ENCODE measurements at regions not wholly inside any gene's neighbourhood (a gene's known extent, or its start where the extent isn't known, plus 50 kb on each side); places are given as distances from the start of the nearest gene placed in this dataset.

- H3K4me3 ChIP-seq (replicated peaks; ENCODE audit: low read depth, low read length), result no peak overlapping the region
- TF ChIP-seq, protein P1, sequence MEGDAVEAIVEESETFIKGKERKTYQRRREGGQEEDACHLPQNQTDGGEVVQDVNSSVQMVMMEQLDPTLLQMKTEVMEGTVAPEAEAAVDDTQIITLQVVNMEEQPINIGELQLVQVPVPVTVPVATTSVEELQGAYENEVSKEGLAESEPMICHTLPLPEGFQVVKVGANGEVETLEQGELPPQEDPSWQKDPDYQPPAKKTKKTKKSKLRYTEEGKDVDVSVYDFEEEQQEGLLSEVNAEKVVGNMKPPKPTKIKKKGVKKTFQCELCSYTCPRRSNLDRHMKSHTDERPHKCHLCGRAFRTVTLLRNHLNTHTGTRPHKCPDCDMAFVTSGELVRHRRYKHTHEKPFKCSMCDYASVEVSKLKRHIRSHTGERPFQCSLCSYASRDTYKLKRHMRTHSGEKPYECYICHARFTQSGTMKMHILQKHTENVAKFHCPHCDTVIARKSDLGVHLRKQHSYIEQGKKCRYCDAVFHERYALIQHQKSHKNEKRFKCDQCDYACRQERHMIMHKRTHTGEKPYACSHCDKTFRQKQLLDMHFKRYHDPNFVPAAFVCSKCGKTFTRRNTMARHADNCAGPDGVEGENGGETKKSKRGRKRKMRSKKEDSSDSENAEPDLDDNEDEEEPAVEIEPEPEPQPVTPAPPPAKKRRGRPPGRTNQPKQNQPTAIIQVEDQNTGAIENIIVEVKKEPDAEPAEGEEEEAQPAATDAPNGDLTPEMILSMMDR (IDR thresholded peaks at IDR 0.05; ENCODE audit: low read length, missing control alignments), result no peak
- no peak for DNase-seq (ENCODE audit: low read depth)
Observed at GRCh38 chr4:178322524-178323183, 880.4 kb upstream of the AGA start.

DNA sequence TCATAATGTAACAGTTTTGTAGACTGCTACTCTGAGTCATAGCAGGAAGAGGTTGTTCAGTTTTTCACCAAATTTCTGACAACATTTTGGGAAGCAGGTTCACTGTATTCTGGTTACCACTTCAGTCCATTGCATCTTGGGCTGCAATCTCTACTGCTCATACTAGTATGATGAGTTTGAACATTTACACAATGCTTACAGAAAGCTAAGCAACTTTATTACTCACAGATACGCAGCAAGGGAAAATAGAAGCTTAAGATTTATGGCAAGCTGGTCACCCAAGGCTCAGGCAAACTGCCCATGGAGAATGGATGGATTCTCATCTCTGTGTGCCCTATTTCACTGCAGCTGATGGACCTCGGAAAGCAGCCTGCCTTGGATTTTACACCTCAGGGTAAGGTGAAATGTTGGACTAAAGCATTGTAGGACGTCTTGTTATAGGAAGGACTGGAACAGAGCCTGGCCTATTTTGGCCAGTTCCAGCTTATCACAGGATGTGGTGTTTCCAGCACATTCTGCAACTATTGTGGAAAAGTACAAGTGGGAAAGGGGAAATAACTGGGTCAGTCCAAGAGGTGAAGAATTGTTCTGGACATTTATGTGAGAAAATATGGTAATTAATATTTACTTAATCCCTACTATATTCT is 887.1 kb upstream of the AGA start:
- TF ChIP-seq, protein P1 (IDR thresholded peaks at IDR 0.05; ENCODE audit: low read length, missing control alignments), result no peak
- DNase-seq (ENCODE audit: low read depth), result no peak
- no peak overlapping the region for H3K4me3 ChIP-seq (replicated peaks; ENCODE audit: low read depth, low read length)

- TF ChIP-seq, protein P1 (IDR thresholded peaks at IDR 0.05; ENCODE audit: low read length, missing control alignments), result no peak
- no peak overlapping the region for H3K4me3 ChIP-seq (replicated peaks; ENCODE audit: low read depth, low read length)
- no peak for DNase-seq (ENCODE audit: low read depth)
Observed at GRCh38 chr4:178333355-178333754, 891.1 kb upstream of the AGA start.

- TF ChIP-seq, protein P1 (IDR thresholded peaks at IDR 0.05; ENCODE audit: low read length, missing control alignments), result no peak
- DNase-seq (ENCODE audit: low read depth), result no peak
- H3K4me3 ChIP-seq (replicated peaks; ENCODE audit: low read depth, low read length), result no peak overlapping the region
Observed at GRCh38 chr4:178339769-178340168, 897.5 kb upstream of the AGA start.

- DNase-seq (ENCODE audit: low read depth), result no peak
- no peak overlapping the region for H3K4me3 ChIP-seq (replicated peaks; ENCODE audit: low read depth, low read length)
- TF ChIP-seq, protein P1 (IDR thresholded peaks at IDR 0.05; ENCODE audit: low read length, missing control alignments), result no peak
Observed at GRCh38 chr4:178340468-178340867, 898.2 kb upstream of the AGA start.

DNA sequence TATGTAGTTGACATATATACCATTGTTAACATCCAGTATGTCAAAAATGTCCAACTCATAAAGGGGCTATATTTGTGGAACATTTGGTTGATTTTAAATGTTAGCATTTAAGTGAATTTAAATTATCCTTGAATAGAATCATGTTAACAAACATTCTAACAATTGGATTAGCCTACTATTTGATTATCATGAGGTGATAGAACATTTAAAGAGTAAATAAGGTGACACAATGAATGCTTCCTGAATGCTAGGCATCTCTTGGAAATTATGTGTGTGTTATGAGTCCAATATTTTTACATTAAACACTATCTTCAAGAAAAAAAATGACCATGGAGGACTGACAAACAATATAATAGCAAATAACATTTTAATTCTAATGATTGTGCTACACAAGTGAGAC is 901.9 kb upstream of the AGA start:
- H3K4me3 ChIP-seq (replicated peaks; ENCODE audit: low read depth, low read length), result no peak overlapping the region
- TF ChIP-seq, protein P1 (IDR thresholded peaks at IDR 0.05; ENCODE audit: low read length, missing control alignments), result no peak
- DNase-seq (ENCODE audit: low read depth), result no peak

- TF ChIP-seq, protein P1 (IDR thresholded peaks at IDR 0.05; ENCODE audit: low read length, missing control alignments), result no peak
- no peak for DNase-seq (ENCODE audit: low read depth)
- no peak overlapping the region for H3K4me3 ChIP-seq (replicated peaks; ENCODE audit: low read depth, low read length)
Observed at GRCh38 chr4:178347111-178347510, 904.9 kb upstream of the AGA start.
